ENCODE measurements at regions not wholly inside any gene's neighbourhood (a gene's known extent, or its start where the extent isn't known, plus 50 kb on each side); places are given as distances from the start of the nearest gene placed in this dataset.
"Not testable (repeated sequence)": the region's sequence is repeated elsewhere in the genome, so short reads cannot be mapped to it uniquely, and the experiment has no call there.

- Mint-ChIP-seq H3K27ac (no peak overlapping the region), H3K4me1 (ENCODE audit: unreplicated experiment) (peaks cover 8% of the 10 kb centered on the region), H3K27me3 (no peaks in the 10 kb centered on the region), H3K36me3 (no peaks in the 10 kb centered on the region), H3K9me3 (no peaks in the 10 kb centered on the region), H3K4me3 (no peak overlapping the region)
- no peak for DNase-seq (ENCODE audit: extremely low spot score, unreplicated experiment)
- TF ChIP-seq CTCF (conservative IDR thresholded peaks at IDR 0.05), result no peak
Measured at GRCh38 chr1:171397851-171398469, 84.0 kb downstream of the FMO4 start.

- H3K36me3 Mint-ChIP-seq, result no peaks in the 10 kb centered on the region
- H3K27ac Mint-ChIP-seq, result peak overlapping the region; percentile 24
- H3K27me3 Mint-ChIP-seq, result no peaks in the 10 kb centered on the region
- DNase-seq (ENCODE audit: extremely low spot score, unreplicated experiment), result no peak
- H3K9me3 Mint-ChIP-seq, result peaks cover 6% of the 10 kb centered on the region
- TF ChIP-seq CTCF (conservative IDR thresholded peaks at IDR 0.05), result no peak
- H3K4me3 Mint-ChIP-seq, result peak overlapping the region; percentile 4
- H3K4me1 Mint-ChIP-seq (ENCODE audit: unreplicated experiment), result peaks cover 5% of the 10 kb centered on the region
Measured at GRCh38 chr1:171403393-171403792, 81.9 kb upstream of the PRRC2C start.

- H3K9me3 Mint-ChIP-seq, result peaks cover 6% of the 10 kb centered on the region
- DNase-seq (ENCODE audit: extremely low spot score, unreplicated experiment), result no peak
- H3K4me3 Mint-ChIP-seq, result no peak overlapping the region
Measured at GRCh38 chr1:171405391-171405714, 80.0 kb upstream of the PRRC2C start.

GRCh38 chr1:171413557-171413956, 71.8 kb upstream of the PRRC2C start:
- H3K9me3 Mint-ChIP-seq; H3K36me3 Mint-ChIP-seq; H3K4me3 Mint-ChIP-seq; H3K4me1 Mint-ChIP-seq (ENCODE audit: unreplicated experiment); H3K27me3 Mint-ChIP-seq; H3K27ac Mint-ChIP-seq; DNase-seq (ENCODE audit: extremely low spot score, unreplicated experiment): not testable (repeated sequence)

More at GRCh38 chr1:171405391-171405714, 80.0 kb upstream of the PRRC2C start:
- Mint-ChIP-seq H3K36me3 (no peaks in the 10 kb centered on the region), H3K27me3 (no peaks in the 10 kb centered on the region), H3K27ac (no peak overlapping the region), H3K4me1 (ENCODE audit: unreplicated experiment) (peaks cover 5% of the 10 kb centered on the region)
- TF ChIP-seq CTCF (conservative IDR thresholded peaks at IDR 0.05), result peak; percentile 16

GRCh38 chr1:171418546-171418945, 66.8 kb upstream of the PRRC2C start:
- Mint-ChIP-seq H3K27ac (no peak overlapping the region), H3K36me3 (no peaks in the 10 kb centered on the region), H3K9me3 (peaks cover 3% of the 10 kb centered on the region), H3K27me3 (no peaks in the 10 kb centered on the region), H3K4me3 (no peak overlapping the region), H3K4me1 (ENCODE audit: unreplicated experiment) (peaks cover 10% of the 10 kb centered on the region)
- no peak for TF ChIP-seq CTCF (conservative IDR thresholded peaks at IDR 0.05)
- DNase-seq (ENCODE audit: extremely low spot score, unreplicated experiment), result no peak

- H3K4me1 Mint-ChIP-seq (ENCODE audit: unreplicated experiment), result peaks cover 10% of the 10 kb centered on the region
- no peaks in the 10 kb centered on the region for H3K27me3 Mint-ChIP-seq
- H3K4me3 Mint-ChIP-seq, result no peak overlapping the region
- no peak for DNase-seq (ENCODE audit: extremely low spot score, unreplicated experiment)
- peaks cover 3% of the 10 kb centered on the region for H3K9me3 Mint-ChIP-seq
- H3K27ac Mint-ChIP-seq, result no peak overlapping the region
- no peaks in the 10 kb centered on the region for H3K36me3 Mint-ChIP-seq
- TF ChIP-seq CTCF (conservative IDR thresholded peaks at IDR 0.05), result no peak
Measured at GRCh38 chr1:171420810-171421209, 64.5 kb upstream of the PRRC2C start.

Measured in type B pancreatic cell (in vitro differentiated cells).